ENCODE measurements at regions not wholly inside any gene's neighbourhood (a gene's known extent, or its start where the extent isn't known, plus 50 kb on each side); places are given as distances from the start of the nearest gene placed in this dataset.

GRCh38 chr9:1340390-1340789 lies 290.2 kb downstream of the DMRT2 start:
- TF ChIP-seq, protein P1, sequence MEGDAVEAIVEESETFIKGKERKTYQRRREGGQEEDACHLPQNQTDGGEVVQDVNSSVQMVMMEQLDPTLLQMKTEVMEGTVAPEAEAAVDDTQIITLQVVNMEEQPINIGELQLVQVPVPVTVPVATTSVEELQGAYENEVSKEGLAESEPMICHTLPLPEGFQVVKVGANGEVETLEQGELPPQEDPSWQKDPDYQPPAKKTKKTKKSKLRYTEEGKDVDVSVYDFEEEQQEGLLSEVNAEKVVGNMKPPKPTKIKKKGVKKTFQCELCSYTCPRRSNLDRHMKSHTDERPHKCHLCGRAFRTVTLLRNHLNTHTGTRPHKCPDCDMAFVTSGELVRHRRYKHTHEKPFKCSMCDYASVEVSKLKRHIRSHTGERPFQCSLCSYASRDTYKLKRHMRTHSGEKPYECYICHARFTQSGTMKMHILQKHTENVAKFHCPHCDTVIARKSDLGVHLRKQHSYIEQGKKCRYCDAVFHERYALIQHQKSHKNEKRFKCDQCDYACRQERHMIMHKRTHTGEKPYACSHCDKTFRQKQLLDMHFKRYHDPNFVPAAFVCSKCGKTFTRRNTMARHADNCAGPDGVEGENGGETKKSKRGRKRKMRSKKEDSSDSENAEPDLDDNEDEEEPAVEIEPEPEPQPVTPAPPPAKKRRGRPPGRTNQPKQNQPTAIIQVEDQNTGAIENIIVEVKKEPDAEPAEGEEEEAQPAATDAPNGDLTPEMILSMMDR (IDR thresholded peaks at IDR 0.05; ENCODE audit: poor library complexity) = no peak
- no peak for TF ChIP-seq EZH2phosphoT487 (IDR thresholded peaks at IDR 0.05; ENCODE audit: low read depth, severe bottlenecking, unreplicated experiment)

All from hepatocyte (in vitro differentiated cells).